SK-N-SH treated with all-trans-retinoic acid at 6 μM for 48 hours (cell line): ENCODE measurements at regions not wholly inside any gene's neighbourhood (a gene's known extent, or its start where the extent isn't known, plus 50 kb on each side); places are given as distances from the start of the nearest gene placed in this dataset.

Experiments used
- ARNTL ChIP-seq: fragments of 450-650 bp; formaldehyde crosslinking; IDR thresholded peaks from 2 replicates; pipeline ENCODE4 v1.5.0; 2020; ENCODE audit warnings: low read depth, mild to moderate bottlenecking, moderate library complexity, borderline replicate concordance
- CSDC2 ChIP-seq: fragments of 250-450 bp; sonication (Bioruptor Pico); IDR thresholded peaks from 2 replicates; pipeline ENCODE4 v1.5.0; 2020; ENCODE audit warnings: mild to moderate bottlenecking, moderate library complexity
- ISL1 ChIP-seq: fragments of 250-450 bp; sonication (Bioruptor Pico); IDR thresholded peaks from 2 replicates; pipeline ENCODE4 v2.1.2; 2022; ENCODE audit warnings: mild to moderate bottlenecking, moderate library complexity
- OSR1 ChIP-seq: fragments of 250-450 bp; sonication (Bioruptor Pico); IDR thresholded peaks from 2 replicates; pipeline ENCODE4 v1.8.0; 2022; ENCODE audit warnings: moderate library complexity, mild to moderate bottlenecking, inconsistent platforms
- PPARA ChIP-seq: fragments of 250-450 bp; sonication (Bioruptor Pico); IDR thresholded peaks from 2 replicates; pipeline ENCODE4 v1.5.0; 2020; ENCODE audit warnings: mild to moderate bottlenecking, borderline replicate concordance
- RARB ChIP-seq: fragments of 250-450 bp; sonication (Bioruptor Pico); IDR thresholded peaks from 2 replicates; pipeline ENCODE4 v1.8.0; 2021; ENCODE audit warnings: mild to moderate bottlenecking, moderate library complexity
- SNAI2 ChIP-seq: fragments of 250-450 bp; sonication (Bioruptor Pico); IDR thresholded peaks from 2 replicates; pipeline ENCODE4 v1.5.0; 2020; ENCODE audit warnings: mild to moderate bottlenecking, moderate library complexity
- TOX ChIP-seq: fragments of 250-450 bp; sonication (Bioruptor Pico); IDR thresholded peaks from 2 replicates; pipeline ENCODE4 v1.8.0; 2021; ENCODE audit warnings: mild to moderate bottlenecking, moderate library complexity, borderline replicate concordance
- ZFP30 ChIP-seq: fragments of 450-650 bp; formaldehyde crosslinking; IDR thresholded peaks from 2 replicates; pipeline ENCODE4 v1.5.0; 2022; ENCODE audit warnings: mild to moderate bottlenecking, moderate library complexity
- TF ChIP-seq, protein P1 (sequence below): fragments of 250-450 bp; sonication (Bioruptor Pico); IDR thresholded peaks from 2 replicates; pipeline ENCODE4 v1.5.1; 2020; ENCODE audit warnings: low read depth, mild to moderate bottlenecking, moderate library complexity
- TF ChIP-seq, protein P2 (sequence below): fragments of 250-450 bp; sonication (Bioruptor Pico); IDR thresholded peaks from 2 replicates; pipeline ENCODE4 v1.5.0; 2020; ENCODE audit warnings: mild to moderate bottlenecking, moderate library complexity
- TF ChIP-seq, protein P3 (sequence below): fragments of 250-450 bp; sonication (Bioruptor Pico); IDR thresholded peaks from 2 replicates; pipeline ENCODE4 v1.8.0; 2020; ENCODE audit warnings: mild to moderate bottlenecking, moderate library complexity, borderline replicate concordance
- TF ChIP-seq, protein P4 (sequence below): fragments of 250-450 bp; sonication (Bioruptor Pico); IDR thresholded peaks from 2 replicates; pipeline ENCODE4 v1.8.0; 2021; ENCODE audit warnings: low read depth, mild to moderate bottlenecking, moderate library complexity, borderline replicate concordance

DNA sequence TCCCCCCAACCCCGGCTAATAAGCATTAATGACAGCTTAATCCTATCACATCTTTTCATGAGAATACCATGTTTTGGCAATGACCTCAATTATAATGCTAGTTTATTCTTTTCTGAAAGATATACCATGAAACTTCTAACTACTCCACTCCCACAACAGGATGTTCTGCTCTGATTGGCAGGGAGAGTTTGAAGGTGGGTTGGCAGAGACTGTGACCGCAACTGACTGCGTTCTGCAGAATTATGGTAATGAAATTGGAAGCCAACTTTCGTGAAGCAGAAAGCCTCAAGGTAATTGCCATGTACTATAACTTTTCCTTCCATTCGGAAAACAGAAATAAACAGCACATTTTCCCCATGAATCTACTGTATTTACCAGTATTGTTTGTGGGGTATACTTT is 288.2 kb upstream of the SEMA3D start:
- TF ChIP-seq ARNTL (CRISPR knock-in tag), result no peak
- no peak for TF ChIP-seq ZFP30
- TF ChIP-seq CSDC2 (CRISPR knock-in tag), result no peak
- TF ChIP-seq ISL1, result no peak
- no peak for TF ChIP-seq OSR1
- TF ChIP-seq, protein P1, sequence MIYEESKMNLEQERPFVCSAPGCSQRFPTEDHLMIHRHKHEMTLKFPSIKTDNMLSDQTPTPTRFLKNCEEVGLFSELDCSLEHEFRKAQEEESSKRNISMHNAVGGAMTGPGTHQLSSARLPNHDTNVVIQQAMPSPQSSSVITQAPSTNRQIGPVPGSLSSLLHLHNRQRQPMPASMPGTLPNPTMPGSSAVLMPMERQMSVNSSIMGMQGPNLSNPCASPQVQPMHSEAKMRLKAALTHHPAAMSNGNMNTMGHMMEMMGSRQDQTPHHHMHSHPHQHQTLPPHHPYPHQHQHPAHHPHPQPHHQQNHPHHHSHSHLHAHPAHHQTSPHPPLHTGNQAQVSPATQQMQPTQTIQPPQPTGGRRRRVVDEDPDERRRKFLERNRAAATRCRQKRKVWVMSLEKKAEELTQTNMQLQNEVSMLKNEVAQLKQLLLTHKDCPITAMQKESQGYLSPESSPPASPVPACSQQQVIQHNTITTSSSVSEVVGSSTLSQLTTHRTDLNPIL (CRISPR knock-in tag), result no peak
- TF ChIP-seq, protein P2, sequence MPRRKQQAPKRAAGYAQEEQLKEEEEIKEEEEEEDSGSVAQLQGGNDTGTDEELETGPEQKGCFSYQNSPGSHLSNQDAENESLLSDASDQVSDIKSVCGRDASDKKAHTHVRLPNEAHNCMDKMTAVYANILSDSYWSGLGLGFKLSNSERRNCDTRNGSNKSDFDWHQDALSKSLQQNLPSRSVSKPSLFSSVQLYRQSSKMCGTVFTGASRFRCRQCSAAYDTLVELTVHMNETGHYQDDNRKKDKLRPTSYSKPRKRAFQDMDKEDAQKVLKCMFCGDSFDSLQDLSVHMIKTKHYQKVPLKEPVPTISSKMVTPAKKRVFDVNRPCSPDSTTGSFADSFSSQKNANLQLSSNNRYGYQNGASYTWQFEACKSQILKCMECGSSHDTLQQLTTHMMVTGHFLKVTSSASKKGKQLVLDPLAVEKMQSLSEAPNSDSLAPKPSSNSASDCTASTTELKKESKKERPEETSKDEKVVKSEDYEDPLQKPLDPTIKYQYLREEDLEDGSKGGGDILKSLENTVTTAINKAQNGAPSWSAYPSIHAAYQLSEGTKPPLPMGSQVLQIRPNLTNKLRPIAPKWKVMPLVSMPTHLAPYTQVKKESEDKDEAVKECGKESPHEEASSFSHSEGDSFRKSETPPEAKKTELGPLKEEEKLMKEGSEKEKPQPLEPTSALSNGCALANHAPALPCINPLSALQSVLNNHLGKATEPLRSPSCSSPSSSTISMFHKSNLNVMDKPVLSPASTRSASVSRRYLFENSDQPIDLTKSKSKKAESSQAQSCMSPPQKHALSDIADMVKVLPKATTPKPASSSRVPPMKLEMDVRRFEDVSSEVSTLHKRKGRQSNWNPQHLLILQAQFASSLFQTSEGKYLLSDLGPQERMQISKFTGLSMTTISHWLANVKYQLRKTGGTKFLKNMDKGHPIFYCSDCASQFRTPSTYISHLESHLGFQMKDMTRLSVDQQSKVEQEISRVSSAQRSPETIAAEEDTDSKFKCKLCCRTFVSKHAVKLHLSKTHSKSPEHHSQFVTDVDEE (CRISPR knock-in tag), result no peak
- no peak for TF ChIP-seq PPARA (CRISPR knock-in tag)
- TF ChIP-seq, protein P3, sequence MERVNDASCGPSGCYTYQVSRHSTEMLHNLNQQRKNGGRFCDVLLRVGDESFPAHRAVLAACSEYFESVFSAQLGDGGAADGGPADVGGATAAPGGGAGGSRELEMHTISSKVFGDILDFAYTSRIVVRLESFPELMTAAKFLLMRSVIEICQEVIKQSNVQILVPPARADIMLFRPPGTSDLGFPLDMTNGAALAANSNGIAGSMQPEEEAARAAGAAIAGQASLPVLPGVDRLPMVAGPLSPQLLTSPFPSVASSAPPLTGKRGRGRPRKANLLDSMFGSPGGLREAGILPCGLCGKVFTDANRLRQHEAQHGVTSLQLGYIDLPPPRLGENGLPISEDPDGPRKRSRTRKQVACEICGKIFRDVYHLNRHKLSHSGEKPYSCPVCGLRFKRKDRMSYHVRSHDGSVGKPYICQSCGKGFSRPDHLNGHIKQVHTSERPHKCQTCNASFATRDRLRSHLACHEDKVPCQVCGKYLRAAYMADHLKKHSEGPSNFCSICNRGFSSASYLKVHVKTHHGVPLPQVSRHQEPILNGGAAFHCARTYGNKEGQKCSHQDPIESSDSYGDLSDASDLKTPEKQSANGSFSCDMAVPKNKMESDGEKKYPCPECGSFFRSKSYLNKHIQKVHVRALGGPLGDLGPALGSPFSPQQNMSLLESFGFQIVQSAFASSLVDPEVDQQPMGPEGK (CRISPR knock-in tag), result no peak
- TF ChIP-seq TOX (CRISPR knock-in tag), result no peak
- no peak for TF ChIP-seq SNAI2 (CRISPR knock-in tag)
- TF ChIP-seq, protein P4, sequence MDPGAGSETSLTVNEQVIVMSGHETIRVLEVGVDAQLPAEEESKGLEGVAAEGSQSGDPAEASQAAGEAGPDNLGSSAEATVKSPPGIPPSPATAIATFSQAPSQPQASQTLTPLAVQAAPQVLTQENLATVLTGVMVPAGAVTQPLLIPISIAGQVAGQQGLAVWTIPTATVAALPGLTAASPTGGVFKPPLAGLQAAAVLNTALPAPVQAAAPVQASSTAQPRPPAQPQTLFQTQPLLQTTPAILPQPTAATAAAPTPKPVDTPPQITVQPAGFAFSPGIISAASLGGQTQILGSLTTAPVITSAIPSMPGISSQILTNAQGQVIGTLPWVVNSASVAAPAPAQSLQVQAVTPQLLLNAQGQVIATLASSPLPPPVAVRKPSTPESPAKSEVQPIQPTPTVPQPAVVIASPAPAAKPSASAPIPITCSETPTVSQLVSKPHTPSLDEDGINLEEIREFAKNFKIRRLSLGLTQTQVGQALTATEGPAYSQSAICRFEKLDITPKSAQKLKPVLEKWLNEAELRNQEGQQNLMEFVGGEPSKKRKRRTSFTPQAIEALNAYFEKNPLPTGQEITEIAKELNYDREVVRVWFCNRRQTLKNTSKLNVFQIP (CRISPR knock-in tag), result no peak
- TF ChIP-seq RARB (CRISPR knock-in tag), result no peak
